Sigmoid colon (tissue), 6 donors: ENCODE measurements at regions not wholly inside any gene's neighbourhood (a gene's known extent, or its start where the extent isn't known, plus 50 kb on each side); places are given as distances from the start of the nearest gene placed in this dataset.

Experiments used
- DNase-seq: peaks from one replicate; pipeline ENCODE4 v3.0.0-alpha.2; 2019
- H3K27ac ChIP-seq, 4 donors: fragments of 200-600 bp; sonication (generic); one replicate each; pipeline ENCODE4 v1.5.1; 2016 to 2019; ENCODE audit warnings: mild to moderate bottlenecking in 1 of 4
- H3K27me3 ChIP-seq, 3 donors: fragments of 200-600 bp; sonication (generic); one replicate each; pipeline ENCODE4 v1.5.1; 2019; ENCODE audit warnings: mild to moderate bottlenecking in 1 of 3
- H3K36me3 ChIP-seq, 4 donors: fragments of 200-600 bp; sonication (generic); one replicate each; pipeline ENCODE4 v1.5.1; 2016 to 2019
- H3K4me1 ChIP-seq, 4 donors: fragments of 200-600 bp; sonication (generic); one replicate each; pipeline ENCODE4 v1.5.1; 2017 to 2019
- H3K4me3 ChIP-seq, 4 donors: fragments of 200-600 bp; sonication (generic); one replicate each; pipeline ENCODE4 v1.5.1; 2017 to 2019; ENCODE audit warnings: mild to moderate bottlenecking in 2 of 4, moderate library complexity in 1 of 4
- H3K9me3 ChIP-seq, 4 donors: fragments of 200-600 bp in 3 of 4; sonication (generic) in 3 of 4; one replicate each; pipeline versions ENCODE4 v1.5.1 to v1.6.1; 2013 to 2019
- CTCF ChIP-seq, 4 experiments: fragments of 450-650 bp in 3 of 4; fragments of 200-600 bp in 1 of 4; IDR thresholded peaks; one replicate each; pipeline ENCODE4 v1.5.1; 2016 to 2019; ENCODE audit warnings: antibody characterized with exemption in 4 of 4, mild to moderate bottlenecking in 3 of 4, moderate library complexity in 2 of 4
- EP300 ChIP-seq, 4 donors: sonication (generic); formaldehyde crosslinking; IDR thresholded peaks; one replicate each; pipeline ENCODE4 v1.6.1; 2017; ENCODE audit warnings: antibody characterized with exemption in 4 of 4
- POLR2A ChIP-seq, 2 donors: fragments of 450-650 bp; IDR thresholded peaks; one replicate each; pipeline ENCODE4 v1.6.1; 2016; ENCODE audit warnings: antibody characterized with exemption in 2 of 2, mild to moderate bottlenecking in 2 of 2, moderate library complexity in 2 of 2
- POLR2AphosphoS5 ChIP-seq, 4 donors: sonication (generic); formaldehyde crosslinking; IDR thresholded peaks; one replicate each; pipeline ENCODE4 v1.6.1; 2017; ENCODE audit warnings: antibody characterized with exemption in 4 of 4
- WGBS, 2 donors: extraction: QIAGEN DNeasy Blood & Tissue Kit; methylation state at CpG; one replicate each; pipeline ENCODE4 v1.1.7; 2013; 5-methylcytosine and 5-hydroxymethylcytosine counted together
- intact Hi-C: fragments of 100-400 bp; cut with DNase I; formaldehyde crosslinking; loops from one replicate; pipeline ENCODE4 v1.15.1; 2023
- donor health status: healthy with polysubstance abuse.
- donor health status: healthy.

DNA sequence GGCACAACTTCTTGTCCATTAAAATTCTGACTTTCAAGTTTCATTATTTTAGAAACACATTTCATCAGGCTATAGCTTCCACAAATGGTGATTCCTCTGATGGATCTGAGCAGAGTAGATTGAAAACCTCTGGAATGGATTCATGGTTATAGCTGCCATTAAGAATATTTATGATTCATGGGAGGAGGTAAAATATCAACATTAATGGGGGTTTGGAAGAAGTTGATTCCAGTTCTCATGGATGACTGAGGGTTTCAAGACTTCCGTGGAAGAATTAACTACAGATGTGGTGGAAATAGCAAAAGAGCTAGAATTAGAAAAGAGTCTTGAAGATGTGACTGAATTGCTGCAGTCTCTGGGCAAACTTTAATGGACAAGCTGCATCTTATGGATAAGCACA, 797.4 kb downstream of the SUCLG1 start:
- H3K4me1 ChIP-seq: no peaks in the 10 kb centered on the region
- H3K9me3 ChIP-seq: no peaks in the 10 kb centered on the region
- TF ChIP-seq POLR2AphosphoS5 (IDR thresholded peaks at IDR 0.05) (no peak), EP300 (IDR thresholded peaks at IDR 0.05) (no peak)
- 90 to 94% methylated on average over 1 of the region's 1 CpG for WGBS, 2 donors
- no peaks in the 10 kb centered on the region for H3K27me3 ChIP-seq
- H3K27ac ChIP-seq: no peak overlapping the region
- intact Hi-C loops: no loop called here
- H3K36me3 ChIP-seq: no peaks in the 10 kb centered on the region
- DNase-seq: no peak
- H3K4me3 ChIP-seq: no peak overlapping the region

- Histone ChIP-seq H3K4me1 (no peaks in the 10 kb centered on the region), H3K4me3 (no peak overlapping the region), H3K27me3 (no peaks in the 10 kb centered on the region), H3K36me3 (no peaks in the 10 kb centered on the region), H3K9me3 (no peaks in the 10 kb centered on the region), H3K27ac (no peak overlapping the region)
- WGBS, 2 donors: 79 to 80% methylated on average over 1 of the region's 1 CpG
- DNase-seq: no peak
- TF ChIP-seq CTCF (IDR thresholded peaks at IDR 0.05) (no peak), POLR2AphosphoS5 (IDR thresholded peaks at IDR 0.05) (no peak), POLR2A (IDR thresholded peaks at IDR 0.05) (no peak), EP300 (IDR thresholded peaks at IDR 0.05) (no peak)
- intact Hi-C loops: no loop called here
Observed at GRCh38 chr2:83654091-83654611, 804.9 kb downstream of the SUCLG1 start.

DNA sequence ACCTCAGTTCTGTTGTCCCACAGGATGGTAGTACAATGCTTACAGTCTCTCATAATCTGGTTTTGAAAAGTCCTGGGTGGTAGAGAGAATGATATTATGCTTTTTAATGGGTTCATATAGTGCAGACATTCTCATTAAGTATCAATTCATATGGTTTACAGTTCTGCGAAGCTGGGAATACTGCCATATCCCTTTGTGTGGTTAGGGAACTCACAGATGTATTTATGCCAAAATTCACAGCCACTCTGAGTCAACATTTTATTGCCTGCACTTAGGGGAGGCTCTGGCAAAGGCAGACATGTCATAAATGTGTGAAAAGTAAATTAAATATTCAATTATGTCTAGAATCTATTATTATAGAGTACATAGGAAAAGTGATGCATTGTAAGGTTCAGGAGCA, 808.2 kb downstream of the SUCLG1 start:
- Histone ChIP-seq H3K4me3 (no peak overlapping the region), H3K27me3 (no peaks in the 10 kb centered on the region), H3K4me1 (no peaks in the 10 kb centered on the region), H3K27ac (no peak overlapping the region), H3K9me3 (no peaks in the 10 kb centered on the region), H3K36me3 (no peaks in the 10 kb centered on the region)
- DNase-seq: no peak
- intact Hi-C loops: no loop called here
- TF ChIP-seq EP300 (IDR thresholded peaks at IDR 0.05): no peak
- no peak for TF ChIP-seq POLR2A (IDR thresholded peaks at IDR 0.05)
- TF ChIP-seq CTCF (IDR thresholded peaks at IDR 0.05): no peak
- TF ChIP-seq POLR2AphosphoS5 (IDR thresholded peaks at IDR 0.05): no peak
- WGBS, 2 donors: 10 to 55% methylated on average over 1 of the region's 1 CpG

DNA sequence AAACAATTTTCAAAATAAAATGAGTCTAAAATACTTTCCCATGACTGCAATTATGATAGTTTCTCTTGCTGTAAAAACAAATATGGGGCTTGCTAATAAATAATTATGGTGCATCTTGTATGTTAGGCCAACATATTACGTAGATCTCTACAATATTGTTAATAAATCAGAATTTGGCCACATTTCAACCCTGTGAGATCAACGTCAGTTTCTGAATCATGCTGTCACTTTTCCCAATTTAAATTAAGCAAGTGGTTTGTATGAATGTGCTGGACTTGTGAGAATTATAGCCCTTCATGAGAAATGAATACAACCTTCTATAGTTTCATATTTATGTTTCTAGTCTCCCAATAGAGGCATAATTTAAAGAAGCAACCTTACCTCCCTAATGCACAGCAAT, 808.9 kb downstream of the SUCLG1 start:
- Histone ChIP-seq H3K4me1 (no peaks in the 10 kb centered on the region), H3K4me3 (no peak overlapping the region), H3K9me3 (no peaks in the 10 kb centered on the region), H3K36me3 (no peaks in the 10 kb centered on the region), H3K27ac (no peak overlapping the region), H3K27me3 (no peaks in the 10 kb centered on the region)
- 71% methylated on average over 2 of the region's 2 CpGs for WGBS, 2 donors
- DNase-seq: no peak
- TF ChIP-seq CTCF (IDR thresholded peaks at IDR 0.05) (no peak), POLR2AphosphoS5 (IDR thresholded peaks at IDR 0.05) (no peak), POLR2A (IDR thresholded peaks at IDR 0.05) (no peak), EP300 (IDR thresholded peaks at IDR 0.05) (no peak)
- intact Hi-C loops: no loop called here

- no peak overlapping the region for H3K27ac ChIP-seq
- intact Hi-C loops: no loop called here
- no peaks in the 10 kb centered on the region for H3K27me3 ChIP-seq
- H3K36me3 ChIP-seq: no peaks in the 10 kb centered on the region
- H3K4me3 ChIP-seq: no peak overlapping the region
- no peaks in the 10 kb centered on the region for H3K9me3 ChIP-seq
- no peak for TF ChIP-seq CTCF (IDR thresholded peaks at IDR 0.05)
- TF ChIP-seq POLR2A (IDR thresholded peaks at IDR 0.05): no peak
- H3K4me1 ChIP-seq: no peaks in the 10 kb centered on the region
- DNase-seq: no peak
Observed at GRCh38 chr2:83640506-83640905, 818.6 kb downstream of the SUCLG1 start.
